ENCODE measurements at regions not wholly inside any gene's neighbourhood (a gene's known extent, or its start where the extent isn't known, plus 50 kb on each side); places are given as distances from the start of the nearest gene placed in this dataset.

DNA sequence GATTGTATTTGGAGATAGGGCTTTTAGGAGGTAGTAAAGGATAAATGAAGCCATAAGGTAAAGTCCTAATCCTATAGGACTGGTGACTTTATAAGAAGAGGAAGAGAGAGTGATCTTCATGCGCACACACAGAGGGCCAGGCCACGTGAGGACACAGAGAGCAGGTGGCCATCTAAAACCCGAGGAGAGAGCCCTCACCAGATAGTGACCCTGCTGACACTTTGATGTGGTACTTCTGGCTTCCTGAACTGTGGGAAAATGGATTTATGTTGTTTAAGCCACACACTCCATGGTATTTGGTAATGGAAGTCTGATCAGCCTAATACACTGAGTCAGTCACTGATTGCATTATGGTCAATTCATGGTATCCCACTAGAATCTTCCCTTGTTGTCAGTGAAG lies 164.9 kb upstream of the TAPT1 start:
- H4K91ac ChIP-seq (replicated peaks; ENCODE audit: insufficient read length, low read length), result no peak overlapping the region
- no peaks in the 10 kb centered on the region for H3K79me2 ChIP-seq (ENCODE audit: control insufficient read depth in 1 of 2, insufficient read depth in 2 of 2, low read length in 2 of 2)
- H3K23ac ChIP-seq (ENCODE audit: insufficient read length), result no peak overlapping the region
- no peak overlapping the region for H4K8ac ChIP-seq (ENCODE audit: extremely low read depth, insufficient read depth, low read length)
- H2BK12ac ChIP-seq (ENCODE audit: low read depth, low read length), result no peak overlapping the region
- H4K20me1 ChIP-seq (replicated peaks in 1 of 2; ENCODE audit: control insufficient read depth in 1 of 2, insufficient read depth in 2 of 2, low read length in 2 of 2), result no peaks in the 10 kb centered on the region
- POLR2A ChIA-PET (ENCODE audit: partially characterized antibody), result no interaction called here
- H3K27me3 ChIP-seq (replicated peaks in 1 of 4; ENCODE audit: control insufficient read depth in 3 of 4, extremely low read depth in 1 of 4, insufficient read depth in 3 of 4, low read length in 3 of 4), result no peaks in the 10 kb centered on the region
- no peak overlapping the region for H3K18ac ChIP-seq (ENCODE audit: extremely low read depth, low read length)
- CTCF ChIA-PET (ENCODE audit: partially characterized antibody), result no interaction called here
- no peak overlapping the region for H2AFZ ChIP-seq (ENCODE audit: low read length)
- H3K36me3 ChIP-seq (ENCODE audit: control insufficient read depth in 2 of 4, insufficient read depth in 4 of 4, low read length in 3 of 4), result no peaks in the 10 kb centered on the region
- no peak overlapping the region for H3K56ac ChIP-seq (replicated peaks; ENCODE audit: insufficient read length, low read depth, low read length)
- no peak overlapping the region for H3K4me2 ChIP-seq (ENCODE audit: insufficient read depth in 1 of 2, low read depth in 2 of 2, low read length in 2 of 2)
- H3K4me1 ChIP-seq (replicated peaks in 1 of 4; ENCODE audit: control insufficient read depth in 3 of 4, insufficient read depth in 4 of 4, low read length in 3 of 4), result no peaks in the 10 kb centered on the region
- TF ChIP-seq HDAC2 (IDR thresholded peaks at IDR 0.05; ENCODE audit: borderline replicate concordance in 1 of 2, low read depth in 2 of 2, low read length in 2 of 2) (no peak), POLR2AphosphoS5 (IDR thresholded peaks at IDR 0.05; ENCODE audit: low read depth, low read length) (no peak), EGR1 (IDR thresholded peaks at IDR 0.05; ENCODE audit: borderline replicate concordance, low read depth, low read length) (no peak), CTBP2 (IDR thresholded peaks at IDR 0.05; ENCODE audit: borderline replicate concordance, insufficient read depth, insufficient read length, low read length) (no peak), BCL11A (IDR thresholded peaks at IDR 0.05; ENCODE audit: low read depth in 2 of 2, low read length in 2 of 2) (no peak), GABPA (IDR thresholded peaks at IDR 0.05; ENCODE audit: borderline replicate concordance, insufficient read depth, low read length) (no peak), SAP30 (IDR thresholded peaks at IDR 0.05; ENCODE audit: insufficient read depth, insufficient replicate concordance, low read length) (no peak)
- TF ChIP-seq, protein P1, sequence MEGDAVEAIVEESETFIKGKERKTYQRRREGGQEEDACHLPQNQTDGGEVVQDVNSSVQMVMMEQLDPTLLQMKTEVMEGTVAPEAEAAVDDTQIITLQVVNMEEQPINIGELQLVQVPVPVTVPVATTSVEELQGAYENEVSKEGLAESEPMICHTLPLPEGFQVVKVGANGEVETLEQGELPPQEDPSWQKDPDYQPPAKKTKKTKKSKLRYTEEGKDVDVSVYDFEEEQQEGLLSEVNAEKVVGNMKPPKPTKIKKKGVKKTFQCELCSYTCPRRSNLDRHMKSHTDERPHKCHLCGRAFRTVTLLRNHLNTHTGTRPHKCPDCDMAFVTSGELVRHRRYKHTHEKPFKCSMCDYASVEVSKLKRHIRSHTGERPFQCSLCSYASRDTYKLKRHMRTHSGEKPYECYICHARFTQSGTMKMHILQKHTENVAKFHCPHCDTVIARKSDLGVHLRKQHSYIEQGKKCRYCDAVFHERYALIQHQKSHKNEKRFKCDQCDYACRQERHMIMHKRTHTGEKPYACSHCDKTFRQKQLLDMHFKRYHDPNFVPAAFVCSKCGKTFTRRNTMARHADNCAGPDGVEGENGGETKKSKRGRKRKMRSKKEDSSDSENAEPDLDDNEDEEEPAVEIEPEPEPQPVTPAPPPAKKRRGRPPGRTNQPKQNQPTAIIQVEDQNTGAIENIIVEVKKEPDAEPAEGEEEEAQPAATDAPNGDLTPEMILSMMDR (IDR thresholded peaks at IDR 0.05; ENCODE audit: control extremely low read depth in 1 of 3, insufficient read depth in 1 of 3, low read depth in 1 of 3, low read length in 3 of 3), result no peak
- DNase-seq (ENCODE audit: low read depth in 1 of 2, low spot score in 2 of 2), result no peak
- H3K4ac ChIP-seq (replicated peaks; ENCODE audit: insufficient read length, low read depth, low read length), result no peak overlapping the region
- no peak overlapping the region for H4K5ac ChIP-seq (ENCODE audit: insufficient read length, low read depth, low read length)
- no peaks in the 10 kb centered on the region for H3K79me1 ChIP-seq (ENCODE audit: low read depth, low read length)
- H3K9ac ChIP-seq (replicated peaks in 1 of 4; ENCODE audit: extremely low read depth in 1 of 4, low read depth in 3 of 4, low read length in 3 of 4), result no peak overlapping the region
- H3K14ac ChIP-seq (ENCODE audit: insufficient read length), result no peak overlapping the region
- H3K27ac ChIP-seq (ENCODE audit: low read depth, low read length), result no peak overlapping the region
- no peak overlapping the region for H2BK20ac ChIP-seq (ENCODE audit: low read length)
- no peak overlapping the region for H2BK5ac ChIP-seq (ENCODE audit: low read depth, low read length)
- no peak overlapping the region for H2AK5ac ChIP-seq (ENCODE audit: low read depth, low read length)
- H2BK15ac ChIP-seq (ENCODE audit: low read length), result no peak overlapping the region
- no peaks in the 10 kb centered on the region for H3K23me2 ChIP-seq (ENCODE audit: low read depth, low read length)
- no peak overlapping the region for H2BK120ac ChIP-seq (replicated peaks; ENCODE audit: low read depth, low read length)
- peaks cover 10 to 11% of the 10 kb centered on the region in 2 experiments; a peak in 3 of 4 replicates for H3K9me3 ChIP-seq (ENCODE audit: insufficient read depth in 2 of 2, low read depth in 1 of 2, low read length in 1 of 2)
- FAIRE-seq, result no peak
- H3K4me3 ChIP-seq (ENCODE audit: extremely low read depth in 1 of 4, insufficient read depth in 2 of 4, low read depth in 3 of 4, low read length in 4 of 4), result no peak overlapping the region
- 97% methylated on average over 3 of the region's 3 CpGs; no CpG with 5 or more reads in 1 of the 2 experiments for WGBS, 2 experiments (ENCODE audit: extremely low coverage in 1 of 2, insufficient coverage in 1 of 2, insufficient read length in 1 of 2, insufficient replicate concordance in 2 of 2, low coverage in 1 of 2, low lambda C conversion rate in 2 of 2, missing lambda C conversion rate in 1 of 2)
